Thymus (tissue), 11 donors: ENCODE measurements at regions not wholly inside any gene's neighbourhood (a gene's known extent, or its start where the extent isn't known, plus 50 kb on each side); places are given as distances from the start of the nearest gene placed in this dataset.
A peak's percentile ranks its signal among the peaks of the same experiment; 100 is the strongest.

Source experiments
- DNase-seq, 9 donors: peaks; one replicate each; pipeline ENCODE4 v3.0.0-alpha.2; 2013; ENCODE audit warnings: low spot score in 9 of 9, low read depth in 6 of 9, missing footprints in 1 of 9
- H3K27ac ChIP-seq, 2 donors: one replicate each; pipeline ENCODE4 v1.5.1; 2013; ENCODE audit warnings: control low read depth in 1 of 2, low read depth in 1 of 2, low read length in 1 of 2, mild to moderate bottlenecking in 1 of 2, moderate library complexity in 1 of 2
- H3K27me3 ChIP-seq, 2 donors: one replicate each; pipeline ENCODE4 v1.5.1; 2013; ENCODE audit warnings: low read length in 1 of 2; ENCODE audit not compliant: control insufficient read depth in 2 of 2, insufficient read depth in 1 of 2
- H3K36me3 ChIP-seq, 2 donors: one replicate each; pipeline ENCODE4 v1.5.1; 2013; ENCODE audit warnings: low read length in 1 of 2, mild to moderate bottlenecking in 1 of 2, moderate library complexity in 1 of 2; ENCODE audit not compliant: control insufficient read depth in 2 of 2, insufficient read depth in 2 of 2
- H3K4me1 ChIP-seq, 2 donors: one replicate each; pipeline ENCODE4 v1.5.1; 2013; ENCODE audit warnings: low read length in 2 of 2; ENCODE audit not compliant: control insufficient read depth in 2 of 2, insufficient read depth in 2 of 2
- H3K4me3 ChIP-seq, 2 donors: one replicate each; pipeline ENCODE4 v1.5.1; 2013; ENCODE audit warnings: low read length in 2 of 2, control low read depth in 1 of 2, mild to moderate bottlenecking in 1 of 2
- H3K9me3 ChIP-seq, 2 donors: one replicate each; pipeline ENCODE4 v1.5.1; 2013; ENCODE audit warnings: low read length in 1 of 2, mild to moderate bottlenecking in 1 of 2; ENCODE audit not compliant: control insufficient read depth in 2 of 2, insufficient read depth in 1 of 2
- WGBS: extraction: QIAGEN DNeasy Blood & Tissue Kit; methylation state at CpG from one replicate; pipeline ENCODE4 v1.1.7; 2013; 5-methylcytosine and 5-hydroxymethylcytosine counted together
- donor health status: healthy.

- no peak for DNase-seq
- 97% methylated on average over 3 of the region's 3 CpGs for WGBS
- Histone ChIP-seq H3K4me1 (peaks cover 0 to 7% of the 10 kb centered on the region in 2 donors), H3K4me3 (no peak overlapping the region), H3K27me3 (no peaks in the 10 kb centered on the region), H3K27ac (no peak overlapping the region), H3K36me3 (no peaks in the 10 kb centered on the region), H3K9me3 (no peaks in the 10 kb centered on the region)
These were observed 331.5 kb downstream of the PIK3R1 start for GRCh38 chr5:68547056-68547455.

GRCh38 chr5:68547622-68548021 lies 332.1 kb downstream of the PIK3R1 start:
- no peak overlapping the region for H3K4me3 ChIP-seq
- no peak overlapping the region for H3K27ac ChIP-seq
- H3K27me3 ChIP-seq, result no peaks in the 10 kb centered on the region
- no peak for DNase-seq
- no peaks in the 10 kb centered on the region for H3K9me3 ChIP-seq
- peaks cover 0 to 7% of the 10 kb centered on the region in 2 donors for H3K4me1 ChIP-seq
- H3K36me3 ChIP-seq, result no peaks in the 10 kb centered on the region

GRCh38 chr5:68548959-68549676 lies 333.6 kb downstream of the PIK3R1 start:
- peak in 1 of 9 donors; percentile 19 for DNase-seq
- H3K36me3 ChIP-seq, result no peaks in the 10 kb centered on the region
- no peak overlapping the region for H3K4me3 ChIP-seq
- H3K27me3 ChIP-seq, result no peaks in the 10 kb centered on the region
- H3K4me1 ChIP-seq, result peaks cover 0 to 7% of the 10 kb centered on the region in 2 donors
- WGBS, result 94% methylated on average over 13 of the region's 13 CpGs
- no peaks in the 10 kb centered on the region for H3K9me3 ChIP-seq
- H3K27ac ChIP-seq, result peak overlapping the region in 1 of 2 donors; percentile 21

GRCh38 chr5:68550015-68550414 lies 334.5 kb downstream of the PIK3R1 start:
- peak overlapping the region in 1 of 2 donors; percentile 21 for H3K27ac ChIP-seq
- H3K36me3 ChIP-seq, result no peaks in the 10 kb centered on the region
- H3K27me3 ChIP-seq, result no peaks in the 10 kb centered on the region
- H3K9me3 ChIP-seq, result no peaks in the 10 kb centered on the region
- no peak overlapping the region for H3K4me3 ChIP-seq
- DNase-seq, result no peak
- peaks cover 0 to 7% of the 10 kb centered on the region in 2 donors for H3K4me1 ChIP-seq

- Histone ChIP-seq H3K27ac (no peak overlapping the region), H3K9me3 (no peaks in the 10 kb centered on the region), H3K4me3 (no peak overlapping the region), H3K36me3 (no peaks in the 10 kb centered on the region), H3K27me3 (no peaks in the 10 kb centered on the region), H3K4me1 (no peaks in the 10 kb centered on the region)
- DNase-seq, result no peak
- 89% methylated on average over 5 of the region's 5 CpGs for WGBS
These were observed 335.9 kb downstream of the PIK3R1 start for GRCh38 chr5:68551436-68551835.

- 87% methylated on average over 8 of the region's 8 CpGs for WGBS
- Histone ChIP-seq H3K9me3 (peaks cover 0 to 1% of the 10 kb centered on the region in 2 donors), H3K27me3 (no peaks in the 10 kb centered on the region), H3K4me3 (no peak overlapping the region), H3K36me3 (no peaks in the 10 kb centered on the region), H3K4me1 (no peaks in the 10 kb centered on the region), H3K27ac (no peak overlapping the region)
- DNase-seq, result no peak
These were observed 339.2 kb downstream of the PIK3R1 start for GRCh38 chr5:68554571-68555279.

GRCh38 chr5:68555907-68556681 lies 340.5 kb downstream of the PIK3R1 start:
- Histone ChIP-seq H3K9me3 (peaks cover 0 to 1% of the 10 kb centered on the region in 2 donors), H3K4me3 (no peak overlapping the region), H3K27me3 (no peaks in the 10 kb centered on the region), H3K4me1 (no peaks in the 10 kb centered on the region), H3K36me3 (no peaks in the 10 kb centered on the region), H3K27ac (no peak overlapping the region)
- 94% methylated on average over 6 of the region's 6 CpGs for WGBS
- DNase-seq, result no peak

GRCh38 chr5:68557162-68557936 lies 341.8 kb downstream of the PIK3R1 start:
- no peak overlapping the region for H3K4me3 ChIP-seq
- peaks cover 0 to 1% of the 10 kb centered on the region in 2 donors for H3K9me3 ChIP-seq
- H3K4me1 ChIP-seq, result peaks cover 0 to 4% of the 10 kb centered on the region in 2 donors
- no peak overlapping the region for H3K27ac ChIP-seq
- H3K36me3 ChIP-seq, result no peaks in the 10 kb centered on the region
- no peak for DNase-seq
- no peaks in the 10 kb centered on the region for H3K27me3 ChIP-seq
- WGBS, result 72% methylated on average over 4 of the region's 4 CpGs
